GM23338 (cell line): ENCODE measurements at regions not wholly inside any gene's neighbourhood (a gene's known extent, or its start where the extent isn't known, plus 50 kb on each side); places are given as distances from the start of the nearest gene placed in this dataset.

Source experiments
- ATAC-seq: fragments of 200-7000 bp; cut with Tn5 transposase; 3 replicates; pipeline ENCODE4 v1.9.1; 2020
- DNase-seq: peaks from one replicate; pipeline ENCODE4 v3.0.0-alpha.2; 2015; ENCODE audit warnings: low spot score
- H2AFZ ChIP-seq: fragments of 200-600 bp; sonication (generic); 2 replicates; pipeline ENCODE4 v1.8.0; 2016; ENCODE audit warnings: antibody characterized with exemption, mild to moderate bottlenecking, moderate library complexity
- H3F3A ChIP-seq: fragments of 200-600 bp; sonication (generic); replicated peaks from 2 replicates; pipeline ENCODE4 v1.8.0; 2017; ENCODE audit warnings: antibody characterized with exemption, mixed run types, low read depth
- H3K27ac ChIP-seq: fragments of 200-600 bp; sonication (generic); 2 replicates; pipeline ENCODE4 v1.6.1; 2016; ENCODE audit warnings: low read depth
- H3K27me3 ChIP-seq: fragments of 200-600 bp; sonication (generic); 2 replicates; pipeline ENCODE4 v1.8.0; 2016; ENCODE audit warnings: mild to moderate bottlenecking, mixed run types, moderate library complexity; ENCODE audit not compliant: insufficient read depth
- H3K36me3 ChIP-seq: fragments of 200-600 bp; sonication (generic); 2 replicates; pipeline ENCODE4 v1.8.0; 2016; ENCODE audit warnings: mild to moderate bottlenecking; ENCODE audit not compliant: insufficient read depth
- H3K4me1 ChIP-seq: fragments of 200-600 bp; sonication (generic); 2 replicates; pipeline ENCODE4 v1.8.0; 2016; ENCODE audit warnings: mild to moderate bottlenecking, moderate library complexity; ENCODE audit not compliant: insufficient read depth
- H3K4me2 ChIP-seq: fragments of 200-600 bp; sonication (generic); 2 replicates; pipeline ENCODE4 v1.7.1; 2017; ENCODE audit warnings: mixed run types
- H3K4me3 ChIP-seq: fragments of 200-600 bp; sonication (generic); 2 replicates; pipeline ENCODE4 v1.6.1; 2016; ENCODE audit warnings: mixed run types
- H3K79me2 ChIP-seq: fragments of 200-600 bp; sonication (generic); replicated peaks from 2 replicates; pipeline ENCODE4 v1.8.0; 2017; ENCODE audit warnings: mild to moderate bottlenecking; ENCODE audit not compliant: insufficient read depth
- H3K9me2 ChIP-seq: fragments of 200-600 bp; sonication (generic); 2 replicates; pipeline ENCODE4 v1.8.0; 2017; ENCODE audit not compliant: insufficient read depth
- H4K20me1 ChIP-seq: fragments of 200-600 bp; sonication (generic); replicated peaks from 2 replicates; pipeline ENCODE4 v1.8.0; 2017; ENCODE audit warnings: mild to moderate bottlenecking; ENCODE audit not compliant: insufficient read depth
- H3K27ac Mint-ChIP-seq: 2 replicates; pipeline ENCODE4 v1.8.0; 2020; ENCODE audit warnings: inconsistent platforms, mild to moderate bottlenecking, moderate library complexity, mixed read lengths
- H3K27me3 Mint-ChIP-seq: 3 replicates; pipeline ENCODE4 v1.8.0; 2022; ENCODE audit warnings: low read depth, mild to moderate bottlenecking, moderate library complexity, mixed read lengths, inconsistent platforms; ENCODE audit not compliant: insufficient read depth, poor library complexity
- H3K36me3 Mint-ChIP-seq: 3 replicates; pipeline ENCODE4 v1.8.0; 2021; ENCODE audit warnings: low read depth, mild to moderate bottlenecking, inconsistent platforms, moderate library complexity, mixed read lengths
- H3K4me1 Mint-ChIP-seq: 3 replicates; pipeline ENCODE4 v1.8.0; 2020; ENCODE audit warnings: mild to moderate bottlenecking, inconsistent platforms, mixed read lengths
- H3K4me3 Mint-ChIP-seq: 3 replicates; pipeline ENCODE4 v1.8.0; 2021; ENCODE audit warnings: moderate library complexity, mild to moderate bottlenecking, inconsistent platforms, mixed read lengths
- H3K9me3 Mint-ChIP-seq: 3 replicates; pipeline ENCODE4 v1.8.0; 2020; ENCODE audit warnings: moderate library complexity, mild to moderate bottlenecking, inconsistent platforms, mixed read lengths
- EZH2phosphoT487 ChIP-seq: fragments of 200-600 bp; sonication (generic); IDR thresholded peaks from one replicate; pipeline ENCODE4 v1.8.1; 2018; ENCODE audit warnings: antibody characterized with exemption; ENCODE audit not compliant: unreplicated experiment
- JUNB ChIP-seq: IDR thresholded peaks from one replicate; pipeline ENCODE4 v1.6.1; 2016; ENCODE audit warnings: antibody characterized with exemption; ENCODE audit not compliant: unreplicated experiment
- POLR2AphosphoS5 ChIP-seq: IDR thresholded peaks from 2 replicates; pipeline ENCODE4 v1.6.1; 2016; ENCODE audit warnings: antibody characterized with exemption, low read depth
- ZNF114 ChIP-seq: fragments of 250-450 bp; sonication (Bioruptor Pico); IDR thresholded peaks from 2 replicates; pipeline ENCODE4 v1.5.0; 2020; ENCODE audit warnings: mild to moderate bottlenecking, moderate library complexity
- TF ChIP-seq, protein P1 (sequence below): fragments of 250-450 bp; sonication (Bioruptor Pico); IDR thresholded peaks from 2 replicates; pipeline ENCODE4 v1.5.0; 2020; ENCODE audit warnings: mild to moderate bottlenecking, moderate library complexity

DNA sequence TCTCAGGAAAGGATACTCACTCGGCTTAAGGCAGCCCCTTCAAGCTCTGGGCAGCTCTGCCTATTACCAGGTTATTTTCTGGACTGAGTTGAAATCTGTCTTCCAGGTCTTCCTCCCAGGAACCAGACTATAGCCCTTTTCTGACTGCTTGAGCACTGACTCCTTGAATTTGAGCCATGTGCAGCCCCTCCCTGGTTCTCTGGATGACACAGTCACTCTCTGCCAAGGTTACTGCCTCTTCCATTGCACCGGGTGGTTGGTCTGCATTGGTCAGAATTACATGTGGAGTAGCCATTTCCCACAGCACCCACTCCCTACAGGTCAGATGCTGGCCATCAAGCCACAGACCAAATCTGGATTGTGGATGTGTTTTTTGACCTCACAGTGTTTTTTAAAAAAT, 81.9 kb downstream of the KLF4 start:
- no peak overlapping the region for H3K27ac Mint-ChIP-seq
- H3K27ac ChIP-seq, result no peak overlapping the region
- H3K27me3 Mint-ChIP-seq, result peaks cover 1% of the 10 kb centered on the region
- no peaks in the 10 kb centered on the region for H4K20me1 ChIP-seq
- no peak for ATAC-seq
- H3K4me1 Mint-ChIP-seq, result no peaks in the 10 kb centered on the region; the same call in 2 of the 3 replicates
- TF ChIP-seq POLR2AphosphoS5 (no peak), ZNF114 (CRISPR knock-in tag) (no peak), JUNB (no peak), EZH2phosphoT487 (no peak)
- H3F3A ChIP-seq, result no peaks in the 10 kb centered on the region
- no peak overlapping the region for H3K4me3 Mint-ChIP-seq
- no peak for DNase-seq
- no peaks in the 10 kb centered on the region for H3K27me3 ChIP-seq
- H3K9me2 ChIP-seq, result no peaks in the 10 kb centered on the region
- H3K4me2 ChIP-seq, result no peak overlapping the region
- H3K79me2 ChIP-seq, result no peaks in the 10 kb centered on the region
- no peaks in the 10 kb centered on the region for H3K36me3 Mint-ChIP-seq
- no peaks in the 10 kb centered on the region for H3K36me3 ChIP-seq
- no peak overlapping the region for H3K4me3 ChIP-seq
- peak overlapping the region; percentile 83 for H2AFZ ChIP-seq
- H3K9me3 Mint-ChIP-seq, result no peaks in the 10 kb centered on the region
- H3K4me1 ChIP-seq, result no peaks in the 10 kb centered on the region

DNA sequence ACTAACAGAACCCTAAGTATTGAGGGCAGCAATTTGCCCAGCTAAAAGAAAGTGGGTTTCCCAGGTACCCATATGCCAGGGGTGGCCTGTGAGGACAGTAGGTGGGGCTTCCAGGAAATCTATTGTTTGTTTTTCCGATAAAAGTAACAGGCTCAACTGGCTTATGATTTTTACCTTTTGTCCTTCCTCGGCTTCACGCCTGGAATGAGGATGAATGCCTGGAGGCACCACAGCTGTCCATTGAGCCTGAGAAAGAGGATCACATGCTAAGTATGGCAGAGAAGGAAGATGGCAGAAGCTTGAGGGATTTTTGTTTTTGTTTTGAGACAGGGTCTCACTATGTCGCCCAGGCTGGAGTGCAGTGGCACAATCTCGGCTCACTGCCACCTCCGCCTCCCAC, 84.1 kb downstream of the KLF4 start:
- H3K4me3 Mint-ChIP-seq, result no peak overlapping the region
- H3K36me3 ChIP-seq, result no peaks in the 10 kb centered on the region
- peaks cover 2% of the 10 kb centered on the region; the same call in 1 of the 3 replicates for H3K36me3 Mint-ChIP-seq
- no peak overlapping the region for H3K27ac Mint-ChIP-seq
- H3K4me1 Mint-ChIP-seq, result no peaks in the 10 kb centered on the region; the same call in 2 of the 3 replicates
- no peak overlapping the region for H3K4me3 ChIP-seq
- H3F3A ChIP-seq, result no peaks in the 10 kb centered on the region
- no peaks in the 10 kb centered on the region for H3K9me3 Mint-ChIP-seq
- no peak overlapping the region for H3K4me2 ChIP-seq
- no peak overlapping the region for H2AFZ ChIP-seq
- no peaks in the 10 kb centered on the region for H3K79me2 ChIP-seq
- H3K27me3 ChIP-seq, result no peaks in the 10 kb centered on the region
- H3K27ac ChIP-seq, result no peak overlapping the region
- DNase-seq, result no peak
- H3K27me3 Mint-ChIP-seq, result peaks cover 1% of the 10 kb centered on the region
- TF ChIP-seq, protein P1, sequence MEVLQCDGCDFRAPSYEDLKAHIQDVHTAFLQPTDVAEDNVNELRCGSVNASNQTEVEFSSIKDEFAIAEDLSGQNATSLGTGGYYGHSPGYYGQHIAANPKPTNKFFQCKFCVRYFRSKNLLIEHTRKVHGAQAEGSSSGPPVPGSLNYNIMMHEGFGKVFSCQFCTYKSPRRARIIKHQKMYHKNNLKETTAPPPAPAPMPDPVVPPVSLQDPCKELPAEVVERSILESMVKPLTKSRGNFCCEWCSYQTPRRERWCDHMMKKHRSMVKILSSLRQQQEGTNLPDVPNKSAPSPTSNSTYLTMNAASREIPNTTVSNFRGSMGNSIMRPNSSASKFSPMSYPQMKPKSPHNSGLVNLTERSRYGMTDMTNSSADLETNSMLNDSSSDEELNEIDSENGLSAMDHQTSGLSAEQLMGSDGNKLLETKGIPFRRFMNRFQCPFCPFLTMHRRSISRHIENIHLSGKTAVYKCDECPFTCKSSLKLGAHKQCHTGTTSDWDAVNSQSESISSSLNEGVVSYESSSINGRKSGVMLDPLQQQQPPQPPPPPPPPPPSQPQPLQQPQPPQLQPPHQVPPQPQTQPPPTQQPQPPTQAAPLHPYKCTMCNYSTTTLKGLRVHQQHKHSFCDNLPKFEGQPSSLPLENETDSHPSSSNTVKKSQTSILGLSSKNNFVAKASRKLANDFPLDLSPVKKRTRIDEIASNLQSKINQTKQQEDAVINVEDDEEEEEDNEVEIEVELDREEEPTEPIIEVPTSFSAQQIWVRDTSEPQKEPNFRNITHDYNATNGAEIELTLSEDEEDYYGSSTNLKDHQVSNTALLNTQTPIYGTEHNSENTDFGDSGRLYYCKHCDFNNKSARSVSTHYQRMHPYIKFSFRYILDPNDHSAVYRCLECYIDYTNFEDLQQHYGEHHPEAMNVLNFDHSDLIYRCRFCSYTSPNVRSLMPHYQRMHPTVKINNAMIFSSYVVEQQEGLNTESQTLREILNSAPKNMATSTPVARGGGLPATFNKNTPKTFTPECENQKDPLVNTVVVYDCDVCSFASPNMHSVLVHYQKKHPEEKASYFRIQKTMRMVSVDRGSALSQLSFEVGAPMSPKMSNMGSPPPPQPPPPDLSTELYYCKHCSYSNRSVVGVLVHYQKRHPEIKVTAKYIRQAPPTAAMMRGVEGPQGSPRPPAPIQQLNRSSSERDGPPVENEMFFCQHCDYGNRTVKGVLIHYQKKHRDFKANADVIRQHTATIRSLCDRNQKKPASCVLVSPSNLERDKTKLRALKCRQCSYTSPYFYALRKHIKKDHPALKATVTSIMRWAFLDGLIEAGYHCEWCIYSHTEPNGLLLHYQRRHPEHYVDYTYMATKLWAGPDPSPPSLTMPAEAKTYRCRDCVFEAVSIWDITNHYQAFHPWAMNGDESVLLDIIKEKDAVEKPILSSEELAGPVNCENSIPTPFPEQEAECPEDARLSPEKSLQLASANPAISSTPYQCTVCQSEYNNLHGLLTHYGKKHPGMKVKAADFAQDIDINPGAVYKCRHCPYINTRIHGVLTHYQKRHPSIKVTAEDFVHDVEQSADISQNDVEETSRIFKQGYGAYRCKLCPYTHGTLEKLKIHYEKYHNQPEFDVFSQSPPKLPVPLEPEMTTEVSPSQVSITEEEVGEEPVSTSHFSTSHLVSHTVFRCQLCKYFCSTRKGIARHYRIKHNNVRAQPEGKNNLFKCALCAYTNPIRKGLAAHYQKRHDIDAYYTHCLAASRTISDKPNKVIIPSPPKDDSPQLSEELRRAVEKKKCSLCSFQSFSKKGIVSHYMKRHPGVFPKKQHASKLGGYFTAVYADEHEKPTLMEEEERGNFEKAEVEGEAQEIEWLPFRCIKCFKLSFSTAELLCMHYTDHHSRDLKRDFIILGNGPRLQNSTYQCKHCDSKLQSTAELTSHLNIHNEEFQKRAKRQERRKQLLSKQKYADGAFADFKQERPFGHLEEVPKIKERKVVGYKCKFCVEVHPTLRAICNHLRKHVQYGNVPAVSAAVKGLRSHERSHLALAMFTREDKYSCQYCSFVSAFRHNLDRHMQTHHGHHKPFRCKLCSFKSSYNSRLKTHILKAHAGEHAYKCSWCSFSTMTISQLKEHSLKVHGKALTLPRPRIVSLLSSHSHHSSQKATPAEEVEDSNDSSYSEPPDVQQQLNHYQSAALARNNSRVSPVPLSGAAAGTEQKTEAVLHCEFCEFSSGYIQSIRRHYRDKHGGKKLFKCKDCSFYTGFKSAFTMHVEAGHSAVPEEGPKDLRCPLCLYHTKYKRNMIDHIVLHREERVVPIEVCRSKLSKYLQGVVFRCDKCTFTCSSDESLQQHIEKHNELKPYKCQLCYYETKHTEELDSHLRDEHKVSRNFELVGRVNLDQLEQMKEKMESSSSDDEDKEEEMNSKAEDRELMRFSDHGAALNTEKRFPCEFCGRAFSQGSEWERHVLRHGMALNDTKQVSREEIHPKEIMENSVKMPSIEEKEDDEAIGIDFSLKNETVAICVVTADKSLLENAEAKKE (CRISPR knock-in tag), result no peak
- ATAC-seq, result no peak
- H3K4me1 ChIP-seq, result no peaks in the 10 kb centered on the region
- H3K9me2 ChIP-seq, result no peaks in the 10 kb centered on the region
- no peaks in the 10 kb centered on the region for H4K20me1 ChIP-seq
